ENCODE measurements at regions not wholly inside any gene's neighbourhood (a gene's known extent, or its start where the extent isn't known, plus 50 kb on each side); places are given as distances from the start of the nearest gene placed in this dataset.

DNA sequence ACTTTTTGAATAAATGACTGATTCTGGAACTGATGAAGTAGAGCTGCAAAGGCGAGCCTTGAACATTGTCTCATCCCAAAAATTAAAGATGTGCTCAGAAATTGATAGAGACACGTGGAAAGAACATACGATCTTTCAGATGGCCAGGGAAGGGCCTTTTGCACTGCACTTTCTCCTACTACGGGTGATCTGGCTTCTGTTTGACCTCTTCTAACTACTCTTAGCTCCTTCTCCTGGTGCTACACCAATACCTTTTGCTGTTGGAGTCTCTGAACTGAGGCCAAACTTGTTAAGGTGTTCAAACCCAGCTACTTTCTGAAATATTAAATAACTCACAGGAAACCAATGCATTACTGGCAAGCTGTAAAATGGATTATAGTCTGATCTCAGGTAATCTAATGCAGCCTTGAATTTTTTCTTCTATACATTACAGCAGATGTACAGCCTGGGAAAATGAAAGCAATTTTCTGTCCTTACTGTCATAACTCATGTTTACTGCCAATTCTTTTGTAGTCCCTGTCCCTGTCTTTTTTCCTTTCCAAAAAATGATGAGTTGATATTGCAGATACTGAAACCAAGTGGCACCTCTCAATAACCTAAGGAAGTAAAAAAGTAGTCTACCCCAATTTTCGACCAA is 1086.1 kb upstream of the CNTN5 start:
- TF ChIP-seq CHD2 (IDR thresholded peaks at IDR 0.05; ENCODE audit: borderline replicate concordance, low read depth, low read length) (no peak), FOXK2 (IDR thresholded peaks at IDR 0.05) (no peak), JUNB (IDR thresholded peaks at IDR 0.05) (no peak), BHLHE40 (IDR thresholded peaks at IDR 0.05; ENCODE audit: borderline replicate concordance in 1 of 2, low read depth in 2 of 2, low read length in 1 of 2) (no peak), NRF1 (conservative IDR thresholded peaks at IDR 0.05; ENCODE audit: low read depth, low read length) (no peak), GATAD2B (conservative IDR thresholded peaks at IDR 0.05; ENCODE audit: low read depth) (no peak), NFYB (IDR thresholded peaks at IDR 0.05; ENCODE audit: insufficient read depth, low read depth, low read length) (no peak)
- TF ChIP-seq, protein P1, sequence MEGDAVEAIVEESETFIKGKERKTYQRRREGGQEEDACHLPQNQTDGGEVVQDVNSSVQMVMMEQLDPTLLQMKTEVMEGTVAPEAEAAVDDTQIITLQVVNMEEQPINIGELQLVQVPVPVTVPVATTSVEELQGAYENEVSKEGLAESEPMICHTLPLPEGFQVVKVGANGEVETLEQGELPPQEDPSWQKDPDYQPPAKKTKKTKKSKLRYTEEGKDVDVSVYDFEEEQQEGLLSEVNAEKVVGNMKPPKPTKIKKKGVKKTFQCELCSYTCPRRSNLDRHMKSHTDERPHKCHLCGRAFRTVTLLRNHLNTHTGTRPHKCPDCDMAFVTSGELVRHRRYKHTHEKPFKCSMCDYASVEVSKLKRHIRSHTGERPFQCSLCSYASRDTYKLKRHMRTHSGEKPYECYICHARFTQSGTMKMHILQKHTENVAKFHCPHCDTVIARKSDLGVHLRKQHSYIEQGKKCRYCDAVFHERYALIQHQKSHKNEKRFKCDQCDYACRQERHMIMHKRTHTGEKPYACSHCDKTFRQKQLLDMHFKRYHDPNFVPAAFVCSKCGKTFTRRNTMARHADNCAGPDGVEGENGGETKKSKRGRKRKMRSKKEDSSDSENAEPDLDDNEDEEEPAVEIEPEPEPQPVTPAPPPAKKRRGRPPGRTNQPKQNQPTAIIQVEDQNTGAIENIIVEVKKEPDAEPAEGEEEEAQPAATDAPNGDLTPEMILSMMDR (IDR thresholded peaks at IDR 0.05 in 2 of 3, conservative IDR thresholded peaks at IDR 0.05 in 1 of 3; ENCODE audit: control insufficient read depth in 2 of 3, extremely low read depth in 1 of 3, insufficient read depth in 1 of 3, low read depth in 3 of 3, low read length in 3 of 3), result no peak
- TF ChIP-seq, protein P2, sequence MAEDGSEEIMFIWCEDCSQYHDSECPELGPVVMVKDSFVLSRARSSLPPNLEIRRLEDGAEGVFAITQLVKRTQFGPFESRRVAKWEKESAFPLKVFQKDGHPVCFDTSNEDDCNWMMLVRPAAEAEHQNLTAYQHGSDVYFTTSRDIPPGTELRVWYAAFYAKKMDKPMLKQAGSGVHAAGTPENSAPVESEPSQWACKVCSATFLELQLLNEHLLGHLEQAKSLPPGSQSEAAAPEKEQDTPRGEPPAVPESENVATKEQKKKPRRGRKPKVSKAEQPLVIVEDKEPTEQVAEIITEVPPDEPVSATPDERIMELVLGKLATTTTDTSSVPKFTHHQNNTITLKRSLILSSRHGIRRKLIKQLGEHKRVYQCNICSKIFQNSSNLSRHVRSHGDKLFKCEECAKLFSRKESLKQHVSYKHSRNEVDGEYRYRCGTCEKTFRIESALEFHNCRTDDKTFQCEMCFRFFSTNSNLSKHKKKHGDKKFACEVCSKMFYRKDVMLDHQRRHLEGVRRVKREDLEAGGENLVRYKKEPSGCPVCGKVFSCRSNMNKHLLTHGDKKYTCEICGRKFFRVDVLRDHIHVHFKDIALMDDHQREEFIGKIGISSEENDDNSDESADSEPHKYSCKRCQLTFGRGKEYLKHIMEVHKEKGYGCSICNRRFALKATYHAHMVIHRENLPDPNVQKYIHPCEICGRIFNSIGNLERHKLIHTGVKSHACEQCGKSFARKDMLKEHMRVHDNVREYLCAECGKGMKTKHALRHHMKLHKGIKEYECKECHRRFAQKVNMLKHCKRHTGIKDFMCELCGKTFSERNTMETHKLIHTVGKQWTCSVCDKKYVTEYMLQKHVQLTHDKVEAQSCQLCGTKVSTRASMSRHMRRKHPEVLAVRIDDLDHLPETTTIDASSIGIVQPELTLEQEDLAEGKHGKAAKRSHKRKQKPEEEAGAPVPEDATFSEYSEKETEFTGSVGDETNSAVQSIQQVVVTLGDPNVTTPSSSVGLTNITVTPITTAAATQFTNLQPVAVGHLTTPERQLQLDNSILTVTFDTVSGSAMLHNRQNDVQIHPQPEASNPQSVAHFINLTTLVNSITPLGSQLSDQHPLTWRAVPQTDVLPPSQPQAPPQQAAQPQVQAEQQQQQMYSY (CRISPR knock-in tag; IDR thresholded peaks at IDR 0.05), result no peak

Measured in GM12878 (cell line).